HG02870 (cell line): ENCODE measurements at regions not wholly inside any gene's neighbourhood (a gene's known extent, or its start where the extent isn't known, plus 50 kb on each side); places are given as distances from the start of the nearest gene placed in this dataset.

ENCODE experiments used
- ATAC-seq: cut with Tn5 transposase; IDR thresholded peaks from one replicate; pipeline ENCODE4 v1.9.1; 2021; ENCODE audit warnings: mild to moderate bottlenecking, moderate library complexity; ENCODE audit not compliant: unreplicated experiment

DNA sequence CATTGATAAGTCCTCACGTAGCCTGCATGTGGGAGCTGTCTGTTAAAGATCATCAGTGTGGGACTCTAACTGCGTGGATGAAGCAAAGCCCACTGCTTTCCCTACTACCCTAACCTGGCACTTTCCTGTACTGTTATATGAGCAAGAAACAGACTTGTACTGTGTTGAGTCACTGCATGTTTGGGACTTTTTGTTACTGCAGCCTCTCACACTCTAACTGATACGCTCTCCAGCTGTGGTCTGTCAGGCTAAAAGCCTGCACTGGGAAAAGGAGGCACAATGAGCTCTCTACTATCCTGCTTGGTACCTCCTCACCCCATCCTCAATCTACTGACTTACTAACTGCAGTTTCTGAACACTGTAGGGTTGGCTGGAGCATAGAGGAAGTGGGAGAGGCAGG, 93.7 kb upstream of the PLET1 start:
- ATAC-seq, result no peak

DNA sequence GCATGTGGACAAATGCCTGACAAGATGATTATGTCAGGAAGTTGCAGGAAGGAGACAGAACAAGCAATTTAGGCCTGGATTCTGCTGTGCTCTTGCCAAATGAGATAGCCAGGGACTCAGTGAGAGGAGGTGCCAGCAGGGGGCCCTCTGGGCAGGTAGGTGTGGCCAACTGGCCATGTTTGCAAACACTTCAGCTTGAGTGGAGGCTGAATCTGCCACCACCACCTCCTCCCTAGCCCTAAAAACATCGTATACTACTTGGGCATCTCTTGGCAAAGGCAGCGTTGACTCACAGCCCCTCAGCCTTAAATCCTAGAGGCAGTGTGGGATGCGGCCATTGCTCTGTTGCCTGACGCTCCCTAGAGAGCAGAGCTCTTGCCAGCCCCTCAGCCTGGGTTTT, 95.1 kb upstream of the PLET1 start:
- ATAC-seq, result no peak

DNA sequence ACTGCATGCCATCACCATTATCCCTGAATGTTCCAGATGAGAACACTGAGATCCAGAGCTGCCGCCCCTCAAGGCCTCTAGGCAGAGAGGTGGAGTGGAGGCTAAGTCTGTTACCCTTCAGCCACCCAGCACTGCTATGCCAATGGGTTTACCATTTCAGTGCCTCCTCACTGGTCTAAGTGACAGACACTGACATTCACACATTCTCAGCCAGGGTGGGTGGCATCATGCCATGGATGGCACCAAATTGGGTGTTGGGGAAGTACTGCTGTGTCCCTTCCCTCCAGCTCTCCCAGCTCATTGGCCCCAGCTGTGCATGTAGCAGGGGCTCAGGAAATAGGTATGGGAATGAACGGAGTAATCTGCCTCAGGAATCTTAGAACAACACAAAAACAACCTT, 96.8 kb upstream of the PLET1 start:
- no peak for ATAC-seq

DNA sequence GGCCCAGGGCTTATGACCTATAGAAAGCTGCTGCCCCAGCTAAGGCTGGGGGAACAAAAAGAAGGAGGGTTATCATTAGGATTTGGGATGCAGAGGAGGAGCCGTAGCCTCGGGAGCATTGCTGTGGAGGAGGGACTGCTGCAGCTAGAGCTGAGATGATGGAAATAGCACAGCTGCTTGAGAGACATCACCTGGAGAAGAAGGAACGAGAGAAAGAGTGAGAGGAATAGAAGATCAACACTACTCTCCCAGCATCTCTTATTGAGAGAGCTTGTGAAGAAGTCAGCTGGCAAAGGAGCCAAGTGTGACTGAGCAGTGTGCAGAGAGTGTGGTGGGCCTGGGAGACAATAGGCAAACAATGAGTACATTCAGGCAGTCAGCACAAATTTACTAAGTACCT, 100.7 kb upstream of the PLET1 start:
- no peak for ATAC-seq

DNA sequence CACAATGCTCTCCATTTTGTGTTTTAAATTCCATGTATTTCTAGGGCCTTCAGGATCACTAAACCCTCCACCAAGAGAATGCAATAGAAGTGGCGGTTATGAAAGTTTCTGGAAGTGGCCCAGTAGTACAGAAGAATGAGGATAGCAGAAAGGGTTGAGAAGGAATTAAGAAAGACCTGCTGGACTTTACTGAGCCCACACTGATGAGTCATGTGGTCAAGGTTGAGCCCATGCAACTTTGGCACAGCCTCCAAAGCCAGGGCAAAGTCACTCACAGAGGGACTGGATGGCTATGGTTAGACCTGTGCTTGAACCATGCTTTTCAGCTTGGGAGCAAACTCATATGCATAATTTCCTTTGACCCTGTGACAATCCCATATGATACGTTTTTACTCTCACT, 102.9 kb upstream of the PLET1 start:
- ATAC-seq, result no peak

DNA sequence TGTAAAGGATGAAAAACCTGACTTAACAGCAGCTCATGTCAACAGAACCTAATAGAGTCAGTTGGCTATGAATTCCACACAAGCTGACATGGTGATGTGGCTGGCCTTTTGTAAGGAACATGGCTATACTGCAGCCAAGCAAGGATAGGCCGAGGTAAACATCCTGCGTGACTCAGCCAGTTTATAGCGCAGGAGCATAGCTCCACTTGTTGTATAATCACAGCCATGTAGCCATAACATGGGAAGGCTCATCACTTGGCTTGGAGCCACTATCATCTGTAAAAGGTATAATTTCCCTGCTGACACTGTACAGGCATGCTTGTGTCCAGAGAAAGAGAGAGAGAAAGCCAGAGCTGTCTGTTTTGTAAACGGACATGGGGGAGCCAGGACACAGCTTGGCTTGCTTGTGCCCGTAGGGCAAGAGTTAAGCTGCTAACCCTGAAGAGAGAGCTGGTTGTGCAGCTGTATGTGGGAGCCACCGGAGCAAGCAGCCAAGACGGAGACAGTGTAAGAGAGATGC, 104.4 kb upstream of the PLET1 start:
- ATAC-seq, result no peak

DNA sequence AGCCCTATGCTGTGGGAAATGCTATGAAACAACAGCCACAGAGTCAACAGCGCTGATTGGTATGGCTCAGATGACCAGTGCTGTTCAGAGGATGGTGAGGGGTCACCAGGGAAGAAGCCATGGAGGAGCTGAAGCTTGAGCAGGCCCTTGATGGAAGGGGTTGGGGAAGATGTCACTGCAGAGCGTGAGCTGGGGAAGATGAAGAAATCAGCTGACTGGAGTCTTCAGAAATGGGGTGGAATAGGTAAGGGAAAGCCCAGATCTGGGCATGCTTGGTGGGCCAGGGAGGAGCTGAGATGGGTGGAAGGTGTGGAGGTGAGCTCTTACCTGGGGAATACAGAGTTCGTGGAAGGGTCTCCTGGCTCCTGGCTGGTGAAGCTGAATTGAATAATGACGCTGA, 105.4 kb upstream of the PLET1 start:
- ATAC-seq, result no peak

DNA sequence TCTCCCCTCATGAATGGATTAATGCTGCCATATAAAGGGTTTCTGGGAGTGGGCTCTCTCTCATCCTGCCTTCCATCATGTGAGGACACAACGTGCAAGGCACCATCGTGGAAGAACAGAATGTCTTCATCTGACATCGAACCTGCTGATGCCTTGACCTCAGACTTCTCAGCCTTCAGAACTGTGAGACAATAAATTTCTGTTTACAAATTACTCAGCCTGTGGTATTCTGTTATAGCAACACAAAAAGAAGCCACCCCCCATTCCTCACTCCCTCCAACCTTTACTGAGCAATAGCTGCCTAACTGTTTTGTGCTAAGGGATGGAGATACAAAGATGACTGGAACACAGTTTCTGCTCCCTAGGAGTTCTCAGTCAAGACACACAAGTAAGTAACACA, 106.1 kb upstream of the PLET1 start:
- ATAC-seq, result no peak

DNA sequence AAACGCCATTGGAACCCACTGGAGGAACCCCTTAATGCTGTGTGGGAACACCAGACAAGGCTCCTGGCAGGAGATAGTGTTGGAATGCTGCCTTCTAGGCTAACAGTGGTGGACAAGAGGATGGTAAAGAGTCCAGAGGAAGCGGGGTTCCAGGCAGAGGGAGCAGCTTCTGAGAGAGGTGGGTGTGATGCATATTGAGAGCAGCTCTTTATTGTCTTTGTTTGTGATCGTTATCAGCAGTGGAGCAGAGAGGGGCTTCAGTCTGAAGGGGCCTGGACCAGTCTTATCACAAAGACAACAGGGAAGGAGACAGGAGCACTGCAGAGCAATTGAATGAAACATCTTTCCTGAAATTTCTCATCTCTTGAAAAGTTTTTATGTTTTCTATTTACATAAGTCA, 106.8 kb upstream of the PLET1 start:
- no peak for ATAC-seq

DNA sequence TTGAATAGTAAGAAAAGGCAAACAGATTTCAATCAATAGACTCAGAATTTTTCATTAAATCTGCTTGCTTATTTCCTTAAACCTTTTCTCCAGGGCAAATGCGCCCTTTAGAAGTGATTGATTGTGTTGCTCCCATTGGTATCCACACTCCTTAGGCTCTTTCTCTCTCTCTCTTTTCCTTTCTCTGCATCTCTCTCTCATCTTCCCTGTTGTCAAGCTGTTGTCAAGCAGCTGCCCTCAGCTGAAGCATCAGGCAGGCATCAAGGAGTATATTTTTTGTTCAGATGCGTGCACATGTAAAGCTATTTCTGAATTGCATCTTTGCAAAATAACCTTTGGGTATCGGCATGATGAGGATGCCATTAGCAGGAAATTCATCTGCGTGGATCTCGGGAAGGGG, 107.2 kb upstream of the PLET1 start:
- ATAC-seq, result no peak

DNA sequence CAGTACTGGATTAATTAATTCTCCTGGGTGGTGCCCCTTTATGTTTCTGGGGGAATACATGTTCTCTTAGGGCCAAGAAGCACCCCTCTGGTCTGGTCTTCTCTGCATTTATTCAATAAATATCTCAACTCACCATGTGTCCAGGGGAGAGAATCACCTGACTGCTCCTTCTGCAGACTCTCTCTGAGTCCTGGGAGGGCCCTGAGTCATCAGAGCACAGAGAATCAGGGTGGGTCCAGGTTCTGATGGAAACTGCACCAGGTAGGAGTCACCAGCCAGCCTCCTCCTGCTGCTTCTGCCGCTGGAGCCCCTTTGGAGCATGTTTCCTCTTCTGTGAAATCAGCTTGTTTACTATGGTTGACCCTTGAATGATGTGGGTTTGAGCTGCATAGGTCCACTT, 107.7 kb upstream of the PLET1 start:
- no peak for ATAC-seq

DNA sequence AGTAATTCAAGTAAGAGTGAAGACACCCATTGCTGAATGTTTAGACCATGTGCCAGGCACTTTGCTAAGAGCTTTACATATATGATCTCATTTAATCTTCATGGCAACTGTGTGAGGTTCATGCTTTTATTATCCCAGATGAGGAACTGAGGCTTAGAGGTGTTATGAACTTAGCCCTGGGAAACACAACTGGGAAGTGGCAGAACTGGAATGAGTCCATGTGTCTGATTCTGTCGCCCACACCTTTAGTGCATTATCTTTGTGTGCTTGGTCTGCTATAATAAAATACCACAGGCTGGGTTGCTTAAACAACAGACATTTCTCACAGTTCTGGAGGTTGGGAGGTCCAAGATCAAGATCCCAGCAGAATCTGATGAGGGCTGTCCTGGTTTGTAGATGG, 108.7 kb upstream of the PLET1 start:
- ATAC-seq, result no peak

DNA sequence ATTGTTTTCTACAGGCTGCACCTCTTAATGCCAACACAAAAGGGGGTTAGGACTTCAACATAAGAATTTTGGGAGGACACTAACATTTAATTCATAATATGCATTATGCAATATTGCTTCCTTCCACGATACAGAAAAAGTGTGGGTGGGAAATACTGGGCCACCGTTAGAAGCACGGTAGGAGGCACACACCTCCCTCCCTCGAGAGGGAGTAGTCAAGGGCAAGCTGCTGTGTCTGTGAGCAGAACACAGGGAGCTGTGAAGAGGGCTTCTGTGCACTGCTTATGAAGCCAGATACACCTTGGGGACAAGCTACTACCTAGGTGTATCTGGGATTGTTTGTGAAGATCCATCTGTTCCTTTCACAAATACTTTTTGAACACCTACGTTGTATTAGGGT, 109.3 kb upstream of the PLET1 start:
- ATAC-seq, result no peak

DNA sequence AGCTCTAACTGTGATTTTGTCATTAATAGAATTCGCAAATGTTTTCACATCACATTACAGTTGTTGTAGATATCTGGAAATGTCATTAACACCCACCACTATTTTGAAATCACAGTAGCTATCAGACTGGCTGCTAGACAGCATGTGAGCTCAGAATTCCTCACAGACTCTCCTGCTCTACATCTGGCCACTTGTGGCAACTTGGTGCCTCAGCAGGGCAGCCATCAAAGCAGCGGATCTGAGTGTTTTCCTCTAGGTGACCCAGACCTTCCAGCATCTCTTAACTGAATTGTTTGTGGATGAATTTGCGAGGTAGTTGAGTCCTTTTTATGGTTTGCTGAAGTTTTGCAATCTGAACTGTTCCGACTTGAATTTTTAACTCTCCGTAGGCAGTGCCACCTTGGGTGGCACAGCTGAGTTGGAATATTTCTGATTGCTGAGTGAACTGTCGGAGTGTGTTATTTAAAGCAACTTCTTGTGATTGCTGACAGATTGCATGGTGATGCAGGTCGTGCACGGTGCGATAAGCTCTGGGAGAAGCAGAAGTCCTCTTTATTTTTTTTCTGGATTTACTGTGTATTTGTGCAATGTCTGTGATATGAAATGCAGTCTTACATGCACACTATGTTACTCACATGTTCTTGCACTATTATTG, 114.0 kb upstream of the PLET1 start:
- no peak for ATAC-seq

DNA sequence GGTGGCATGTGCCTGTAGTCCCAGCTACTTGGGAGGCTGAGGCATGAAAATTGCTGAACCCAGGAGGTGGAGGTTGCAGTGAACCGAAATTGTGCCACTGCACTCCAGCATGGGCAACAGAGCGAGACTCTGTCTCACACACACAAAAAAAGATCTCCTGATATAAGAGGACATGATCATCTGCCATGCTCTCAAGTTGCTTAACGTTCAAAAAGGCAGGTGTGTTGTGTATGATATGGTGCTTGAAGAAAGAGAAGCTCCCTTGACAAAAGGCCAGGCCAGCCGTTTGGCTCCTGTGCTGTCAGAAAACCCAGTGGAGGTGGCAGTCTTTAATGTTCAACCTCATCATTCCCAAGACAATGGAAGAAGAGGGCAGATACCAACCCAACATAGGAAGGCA, 117.3 kb upstream of the PLET1 start:
- no peak for ATAC-seq

DNA sequence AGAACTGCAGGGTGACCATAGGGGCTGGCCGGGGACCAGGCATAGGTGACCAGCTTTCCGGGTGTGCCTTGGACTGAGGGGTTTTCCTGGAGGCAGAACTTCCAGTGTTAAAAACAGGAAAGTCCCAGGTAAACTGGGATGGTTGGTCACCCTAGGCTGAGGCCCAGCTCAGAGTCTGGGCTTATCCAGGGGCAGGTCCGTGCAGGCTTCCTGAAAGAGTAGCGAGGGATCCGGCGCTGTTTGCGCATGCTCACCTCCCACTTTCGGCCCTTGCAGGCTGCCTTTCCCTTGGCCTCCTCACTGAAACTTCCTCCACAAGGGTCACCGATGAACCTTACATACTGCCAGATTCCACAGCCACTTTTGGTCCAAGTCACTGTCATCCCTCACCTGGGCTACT, 119.8 kb upstream of the PLET1 start:
- ATAC-seq, result no peak

DNA sequence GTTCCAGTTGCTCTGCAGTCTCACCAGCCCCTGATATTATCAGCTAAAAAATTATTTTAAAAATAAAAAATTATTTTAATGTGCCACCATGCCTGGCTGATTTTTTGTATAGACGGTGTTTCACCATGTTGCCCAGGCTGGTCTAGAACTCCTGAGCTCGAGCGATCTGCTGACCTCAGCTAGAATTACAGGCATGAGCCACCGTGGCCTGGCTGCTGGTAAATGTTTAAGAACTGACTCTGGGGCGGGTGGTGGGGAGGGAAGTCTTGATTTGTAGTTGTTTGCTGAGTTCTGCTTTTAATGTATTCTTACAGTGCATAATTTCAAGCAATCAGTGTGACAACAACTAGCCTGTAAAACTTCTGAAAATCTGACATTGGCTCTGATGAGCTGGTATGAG, 120.9 kb upstream of the PLET1 start:
- no peak for ATAC-seq

DNA sequence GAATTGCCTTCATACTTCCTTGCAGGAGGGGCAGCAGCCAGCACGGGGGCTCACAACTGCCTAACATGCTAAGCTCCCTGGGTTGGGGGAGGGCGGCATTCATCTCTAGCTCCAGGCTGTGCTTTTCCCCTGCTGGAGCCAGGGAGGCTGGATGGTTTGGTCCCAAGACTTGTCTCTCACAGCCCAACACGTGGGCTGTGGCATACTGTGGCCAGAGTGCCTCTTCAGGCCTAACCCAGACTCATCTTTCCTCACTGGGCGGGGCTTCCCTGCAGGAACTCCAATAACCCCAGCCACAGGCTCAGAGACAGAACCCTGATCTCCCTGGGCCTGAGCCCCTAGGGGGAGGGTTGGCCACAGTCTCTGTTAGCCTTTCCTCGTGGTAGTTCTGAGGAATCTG, 121.9 kb upstream of the PLET1 start:
- no peak for ATAC-seq

DNA sequence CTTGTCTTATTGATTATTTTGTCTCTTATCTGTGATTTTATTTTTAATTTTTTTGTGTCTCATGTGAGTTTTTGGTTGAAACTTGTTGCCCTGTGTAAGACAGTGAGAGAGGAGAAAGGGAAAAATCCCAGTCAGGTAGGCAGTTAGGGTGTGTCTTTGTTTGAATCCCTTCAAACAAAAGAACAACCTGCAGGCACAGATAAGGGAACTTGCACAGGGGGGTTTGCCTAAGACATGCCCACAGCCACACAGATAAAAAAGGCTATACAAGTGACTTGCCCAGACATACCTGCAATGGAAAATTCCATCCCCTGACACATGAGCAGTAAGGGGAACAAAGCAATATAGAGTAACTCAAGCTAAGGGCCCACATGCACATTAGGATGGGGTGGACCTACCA, 127.8 kb upstream of the PLET1 start:
- ATAC-seq, result no peak

DNA sequence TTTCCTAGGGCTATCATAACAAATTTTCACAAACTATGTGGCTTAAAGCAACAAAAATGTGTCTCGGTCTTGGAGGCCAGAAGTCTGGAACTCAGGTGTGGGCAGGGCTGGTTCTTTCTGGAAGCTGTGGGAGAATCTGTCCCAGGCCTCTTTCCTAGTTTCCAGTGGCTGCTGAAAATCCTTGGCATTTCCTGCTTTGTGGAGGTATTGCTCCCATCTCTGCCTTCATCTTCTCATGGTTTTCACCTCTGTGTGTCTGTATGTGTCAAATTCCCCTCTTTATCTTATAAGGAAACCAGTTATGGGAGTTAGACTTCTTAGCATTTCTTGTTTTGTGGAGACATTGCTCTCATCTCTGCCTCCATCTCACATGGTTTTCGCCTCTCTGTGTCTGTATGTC, 130.4 kb upstream of the PLET1 start:
- no peak for ATAC-seq

DNA sequence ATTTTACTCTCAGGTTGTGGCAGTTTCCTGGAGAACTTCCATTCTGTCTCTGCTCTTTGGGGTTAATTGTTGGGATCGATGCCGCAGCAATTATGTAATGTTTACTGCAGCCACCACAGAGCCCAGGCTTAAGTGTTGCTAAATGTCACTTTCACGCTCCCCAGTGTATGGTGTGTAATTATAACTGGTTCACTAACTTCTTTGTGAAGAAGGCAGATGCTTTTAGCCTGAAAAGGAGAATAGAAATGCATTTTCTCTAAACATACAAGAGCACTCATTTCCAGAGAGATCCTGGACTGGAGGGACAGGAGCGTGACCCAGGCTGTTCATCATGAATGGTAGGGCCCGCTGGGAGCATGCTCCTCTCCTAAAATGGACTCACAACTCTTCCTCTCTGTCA, 132.2 kb upstream of the PLET1 start:
- no peak for ATAC-seq

DNA sequence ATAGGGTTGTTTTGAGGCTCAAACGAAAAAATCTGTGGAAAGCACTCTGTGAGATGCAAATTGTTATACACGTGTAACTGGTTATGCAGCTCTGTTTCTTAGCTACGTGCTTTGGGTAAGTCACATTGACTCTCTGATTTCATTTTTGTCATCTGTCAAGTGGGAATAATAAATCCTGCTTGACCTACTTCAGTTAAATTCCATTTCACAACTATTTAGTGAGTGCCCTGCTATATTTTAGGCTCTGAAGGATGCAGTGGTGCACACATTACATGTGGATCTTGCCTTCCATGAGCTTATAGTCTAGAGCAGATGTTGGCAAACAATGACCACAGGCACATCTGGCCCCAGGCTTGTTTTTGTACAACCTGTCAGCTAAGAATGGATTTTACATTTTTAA, 133.6 kb upstream of the PLET1 start:
- no peak for ATAC-seq

DNA sequence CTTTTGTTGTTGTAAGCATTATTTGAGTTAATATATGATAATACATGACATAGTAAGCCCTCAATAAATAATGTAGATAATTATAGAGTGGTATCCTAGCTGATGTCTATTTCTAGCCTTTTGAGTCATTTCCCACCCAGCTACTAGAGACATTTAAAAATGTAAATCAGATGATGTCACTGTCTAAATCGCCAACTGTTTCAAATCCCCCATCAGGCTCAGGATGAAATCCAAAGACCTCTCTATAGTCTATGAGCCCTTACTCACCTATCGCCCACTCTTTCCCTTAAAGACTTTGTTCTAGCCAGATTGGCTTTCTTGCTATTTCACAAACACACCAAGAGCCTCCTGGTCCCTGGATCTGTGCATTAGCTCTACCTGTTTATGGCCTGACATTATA, 135.4 kb upstream of the PLET1 start:
- no peak for ATAC-seq
